ENCODE measurements at regions not wholly inside any gene's neighbourhood (a gene's known extent, or its start where the extent isn't known, plus 50 kb on each side); places are given as distances from the start of the nearest gene placed in this dataset.
"Not testable (repeated sequence)": the region's sequence is repeated elsewhere in the genome, so short reads cannot be mapped to it uniquely, and the experiment has no call there.

- no peak for DNase-seq
Observed at GRCh38 chr7:50251765-50252164, 52.8 kb upstream of the IKZF1 start.

DNA sequence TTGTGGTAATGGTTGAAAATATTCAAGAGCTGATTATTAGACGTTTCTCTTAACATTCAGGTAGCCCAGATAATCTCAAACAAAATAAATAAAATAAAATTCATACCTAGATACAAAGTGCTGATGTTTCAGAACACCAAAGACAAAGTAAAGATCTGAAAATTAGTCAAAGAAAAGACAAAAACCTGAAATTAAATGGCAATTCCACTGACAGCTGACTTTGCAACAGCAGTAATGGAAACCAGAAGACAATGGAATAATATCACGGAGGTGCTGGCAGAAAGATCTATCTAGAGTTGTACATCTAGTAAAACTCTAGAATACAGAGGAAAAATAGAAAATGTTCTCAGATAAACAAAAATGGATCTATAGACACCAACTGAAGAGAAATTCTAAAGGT is 58.0 kb upstream of the IKZF1 start:
- DNase-seq = no peak

DNA sequence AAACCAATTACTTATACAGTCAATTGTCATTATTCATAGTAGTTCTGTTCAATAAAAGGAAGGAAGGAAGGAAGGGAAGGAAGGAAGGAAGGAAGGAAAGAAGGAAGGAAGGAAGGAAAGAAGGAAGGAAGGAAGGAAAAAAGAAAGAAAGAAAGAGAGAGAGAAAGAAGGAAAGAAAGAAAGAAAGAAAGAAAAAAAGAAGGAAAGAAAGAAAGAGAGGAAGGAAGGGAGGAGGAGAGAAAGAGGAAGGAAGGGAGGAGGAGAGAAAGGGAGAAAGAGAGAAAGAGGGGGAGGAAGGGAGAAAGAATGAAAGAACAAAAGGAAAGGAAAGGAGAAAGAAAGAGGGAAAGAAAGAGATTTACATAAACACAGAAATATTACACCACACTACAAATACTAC is 62.4 kb upstream of the IKZF1 start:
- not testable (repeated sequence) for DNase-seq

DNA sequence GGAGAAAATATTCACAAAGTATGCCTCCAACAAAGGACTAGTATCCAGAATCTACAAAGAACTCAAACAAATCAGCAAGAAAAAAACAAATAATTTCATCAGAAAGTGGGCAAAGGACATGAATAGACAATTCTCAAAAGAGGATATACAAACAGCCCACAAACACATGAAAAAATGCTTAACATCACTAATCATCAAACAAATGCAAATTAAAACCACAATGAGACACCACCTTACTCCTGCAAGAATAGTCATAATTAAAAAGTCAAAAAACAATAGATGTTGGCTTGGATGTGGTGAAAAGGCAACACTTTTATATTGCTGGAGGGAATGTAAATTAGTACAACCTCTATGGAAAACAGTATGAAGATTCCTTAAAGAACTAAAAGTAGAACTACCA is 63.8 kb upstream of the IKZF1 start:
- not testable (repeated sequence) for DNase-seq

DNA sequence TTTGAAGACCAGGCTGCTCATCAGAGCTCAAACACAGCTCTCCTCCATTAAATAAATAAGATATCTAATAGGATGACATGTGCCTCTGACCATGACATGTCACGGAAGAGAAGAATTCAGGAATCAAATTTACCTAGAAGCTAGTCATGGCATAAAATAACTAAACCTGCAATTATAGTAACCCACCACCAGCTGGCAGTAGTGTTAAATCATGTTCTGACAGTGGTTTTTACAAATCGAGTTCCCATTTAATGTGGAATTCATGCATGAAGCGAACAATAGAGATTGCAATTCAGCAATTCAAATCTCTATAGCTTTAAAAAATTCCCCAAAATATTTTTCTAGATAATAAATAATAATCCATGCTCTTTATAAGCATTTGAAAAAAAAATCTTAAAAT is 74.6 kb upstream of the IKZF1 start:
- DNase-seq = no peak

DNA sequence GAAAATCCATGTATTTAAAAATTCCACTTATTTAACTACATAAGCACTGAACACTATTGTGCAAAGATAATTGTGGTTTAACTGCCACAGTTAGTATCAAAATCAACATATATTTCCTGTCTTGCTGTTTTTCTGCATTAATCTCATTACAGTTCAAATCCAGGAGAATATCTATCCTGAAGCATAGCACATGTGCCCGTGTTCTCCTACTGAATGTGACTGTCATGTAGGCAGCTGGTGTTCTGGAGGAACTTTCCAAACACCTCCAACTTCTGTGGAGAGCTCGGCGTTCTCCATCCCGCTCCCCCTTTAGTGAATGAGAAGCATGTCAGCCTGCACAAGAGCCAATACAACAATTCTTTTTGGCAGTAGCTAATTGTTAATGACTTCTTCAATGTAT is 76.4 kb upstream of the IKZF1 start:
- no peak for DNase-seq

GRCh38 chr7:50227726-50228125 is 76.8 kb upstream of the IKZF1 start:
- DNase-seq = no peak

DNA sequence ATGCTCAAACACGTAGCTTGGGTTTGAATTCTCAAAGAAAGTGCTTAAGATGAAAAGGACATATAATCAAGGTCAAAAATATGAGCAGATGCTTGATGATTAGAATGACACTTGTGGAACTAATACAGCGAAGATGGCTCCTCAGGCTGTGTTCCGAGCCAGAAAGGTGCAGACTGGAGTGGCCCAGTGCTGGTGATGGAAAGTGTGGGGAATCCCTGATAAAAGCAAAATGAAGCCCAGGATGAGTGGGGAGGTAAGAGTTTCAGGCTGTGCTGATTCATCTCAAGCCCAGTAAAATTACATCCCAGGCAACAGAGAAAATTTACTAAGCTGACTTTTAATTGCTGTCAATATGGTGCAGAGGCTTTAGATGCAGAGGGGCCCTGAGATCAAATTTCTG is 77.8 kb upstream of the IKZF1 start:
- DNase-seq = no peak

GRCh38 chr7:50226145-50226544 is 78.4 kb upstream of the IKZF1 start:
- DNase-seq = no peak

DNA sequence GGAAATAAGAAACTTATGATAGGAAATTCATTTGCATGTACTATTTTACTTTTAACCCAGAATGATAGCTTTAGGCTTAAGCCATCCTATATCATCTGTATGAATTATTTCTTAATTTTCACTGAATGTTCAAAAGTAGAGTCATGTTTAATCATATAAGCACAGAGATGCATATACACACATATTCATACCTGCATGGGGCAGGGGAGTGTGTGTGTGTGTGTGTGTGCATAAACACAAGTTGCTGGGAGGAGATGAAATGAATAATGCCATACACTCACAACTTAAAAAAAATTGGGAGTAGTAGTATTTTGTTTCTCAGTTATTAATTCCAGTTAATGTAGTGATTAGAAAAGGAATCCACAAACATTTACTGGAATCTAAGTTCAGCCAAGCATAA is 83.1 kb upstream of the IKZF1 start:
- no peak for DNase-seq

DNA sequence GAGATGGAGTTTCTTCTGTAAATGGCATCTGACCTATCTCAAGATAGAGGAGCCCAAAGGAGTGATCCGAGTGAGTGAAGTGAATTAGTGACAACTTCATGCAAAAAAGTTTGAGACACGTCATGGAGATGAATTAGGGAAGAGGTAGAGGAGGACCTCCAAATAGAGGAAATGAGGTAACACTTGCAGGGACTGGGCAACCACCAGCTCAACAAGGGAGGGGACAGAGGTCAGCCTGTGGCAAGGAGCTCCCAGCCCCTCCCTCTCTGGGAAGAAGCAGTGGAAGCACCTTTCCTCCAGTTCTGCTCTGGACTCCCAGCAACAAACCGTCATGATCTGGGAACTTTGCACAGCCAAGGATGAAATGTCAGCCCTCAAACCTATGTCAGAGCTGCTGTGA is 83.5 kb upstream of the IKZF1 start:
- DNase-seq = no peak

DNA sequence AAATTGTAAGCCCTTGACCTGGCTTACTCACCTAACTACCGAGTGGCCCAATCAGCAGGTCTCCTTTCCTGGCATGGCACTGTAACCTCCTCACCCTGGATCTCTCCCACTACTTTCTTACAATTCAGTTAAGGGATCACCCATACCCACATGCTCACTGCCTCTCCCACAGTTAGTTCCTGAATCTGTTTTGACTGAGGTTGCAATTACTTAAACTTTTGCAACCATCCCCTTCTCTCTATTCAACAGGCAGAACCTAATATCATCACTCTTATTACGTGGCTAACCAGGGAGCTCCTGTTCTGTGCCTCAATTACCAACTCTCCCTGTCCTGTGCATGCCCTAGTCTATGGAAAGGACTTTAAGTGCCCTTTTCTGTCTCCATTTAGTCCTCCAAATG is 84.2 kb upstream of the IKZF1 start:
- DNase-seq = no peak

- DNase-seq = no peak
Observed at GRCh38 chr7:50217821-50218281, 86.7 kb upstream of the IKZF1 start.

- no peak for DNase-seq
Observed at GRCh38 chr7:50217401-50217800, 87.1 kb upstream of the IKZF1 start.

- DNase-seq = no peak
Observed at GRCh38 chr7:50216626-50217025, 87.9 kb upstream of the IKZF1 start.

- DNase-seq = no peak
Observed at GRCh38 chr7:50214771-50215170, 89.7 kb upstream of the IKZF1 start.

- DNase-seq = no peak
Observed at GRCh38 chr7:50214126-50214670, 90.3 kb upstream of the IKZF1 start.

DNA sequence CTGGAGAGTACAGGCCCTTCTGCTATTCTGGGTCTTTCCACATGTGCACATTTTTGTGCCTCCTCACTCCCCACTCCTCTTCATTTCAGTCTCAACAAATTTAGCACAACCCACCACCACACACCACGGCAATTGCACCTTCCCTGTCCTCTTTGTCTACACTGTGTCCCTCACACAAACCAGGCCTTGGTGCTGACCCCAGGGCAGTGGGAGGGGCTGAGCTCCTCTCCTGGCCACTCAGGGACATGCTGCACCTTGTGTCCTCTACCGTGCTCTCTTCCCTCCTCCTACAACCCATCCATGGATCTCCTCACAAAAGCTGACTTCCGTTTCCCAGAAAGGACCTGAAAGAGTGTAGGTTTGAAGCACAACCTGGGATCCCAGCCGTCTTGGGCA is 90.9 kb upstream of the IKZF1 start:
- no peak for DNase-seq

DNA sequence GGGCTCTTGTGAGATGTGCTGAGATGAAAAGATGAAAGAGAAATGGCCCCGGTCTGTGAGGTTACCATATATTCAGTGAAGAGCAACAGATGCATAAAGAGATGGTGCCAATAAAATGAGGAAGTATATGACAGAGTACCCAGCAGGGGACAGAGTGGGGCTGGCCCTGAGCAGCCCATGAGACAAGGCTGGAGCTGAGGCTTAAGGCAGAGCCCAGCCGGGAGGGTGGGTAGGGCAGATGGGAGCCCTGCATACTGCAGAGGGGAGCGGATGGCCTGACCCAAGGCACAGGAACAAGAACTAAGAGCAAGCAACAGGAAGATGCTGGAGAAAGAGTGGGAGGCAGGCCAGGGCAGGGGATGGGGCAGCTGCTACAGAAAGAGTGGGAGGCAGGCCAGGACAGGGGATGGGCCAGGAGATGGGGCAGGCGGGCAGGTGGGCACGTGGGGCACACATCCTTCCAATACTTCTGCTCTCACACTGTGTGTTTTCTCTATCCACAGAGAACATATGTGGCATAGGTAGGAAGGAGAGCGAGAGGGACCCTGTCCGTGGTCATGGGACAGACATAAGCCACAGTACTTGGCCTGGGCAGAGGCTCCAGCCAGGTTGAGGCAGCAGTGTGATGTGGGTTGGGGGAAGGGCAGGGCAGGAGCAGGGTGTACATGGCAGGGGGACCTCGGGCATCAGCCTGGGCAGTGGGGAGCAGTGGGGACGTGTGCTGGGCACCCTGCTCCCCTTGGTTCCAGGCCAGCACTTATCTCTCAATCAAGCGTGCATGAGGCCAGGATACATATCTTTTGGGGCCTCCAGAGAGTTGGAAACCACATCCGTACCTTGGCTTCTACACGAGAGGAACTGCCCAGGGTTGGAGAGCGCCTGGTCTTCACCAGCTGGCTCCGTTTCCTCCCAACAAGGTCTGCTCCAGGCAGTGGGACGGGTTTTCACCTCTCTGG is 91.6 kb upstream of the IKZF1 start:
- DNase-seq = no peak

- DNase-seq = no peak
Observed at GRCh38 chr7:50212016-50212325, 92.5 kb upstream of the IKZF1 start.

GRCh38 chr7:50211130-50212015 is 93.1 kb upstream of the IKZF1 start:
- DNase-seq = no peak

GRCh38 chr7:50210706-50211115 is 93.8 kb upstream of the IKZF1 start:
- DNase-seq = no peak

- DNase-seq = no peak
Observed at GRCh38 chr7:50209461-50210135, 94.9 kb upstream of the IKZF1 start.
